HG03097 (cell line): ENCODE measurements at regions not wholly inside any gene's neighbourhood (a gene's known extent, or its start where the extent isn't known, plus 50 kb on each side); places are given as distances from the start of the nearest gene placed in this dataset.

Experiments used
- ATAC-seq: cut with Tn5 transposase; IDR thresholded peaks from one replicate; pipeline ENCODE4 v1.9.1; 2021; ENCODE audit not compliant: unreplicated experiment, low FRiP score

- no peak for ATAC-seq
These were observed 105.1 kb downstream of the TRMT11 start for GRCh38 chr6:126091466-126091865.

- no peak for ATAC-seq
These were observed 106.8 kb downstream of the TRMT11 start for GRCh38 chr6:126093108-126093507.

- ATAC-seq = no peak
These were observed 108.1 kb downstream of the TRMT11 start for GRCh38 chr6:126094411-126094810.

GRCh38 chr6:126100386-126100785, 114.0 kb downstream of the TRMT11 start:
- ATAC-seq = no peak

- ATAC-seq = no peak
These were observed 116.0 kb downstream of the TRMT11 start for GRCh38 chr6:126102358-126102757.

GRCh38 chr6:126103993-126104392, 117.7 kb downstream of the TRMT11 start:
- no peak for ATAC-seq

- ATAC-seq = no peak
These were observed 121.3 kb downstream of the TRMT11 start for GRCh38 chr6:126107475-126108166.

GRCh38 chr6:126110512-126111270, 124.4 kb downstream of the TRMT11 start:
- ATAC-seq = no peak

- ATAC-seq = no peak
These were observed 125.0 kb downstream of the TRMT11 start for GRCh38 chr6:126111327-126111726.

- no peak for ATAC-seq
These were observed 125.9 kb downstream of the TRMT11 start for GRCh38 chr6:126112171-126112632.

- ATAC-seq = no peak
These were observed 126.9 kb downstream of the TRMT11 start for GRCh38 chr6:126113261-126113660.

- ATAC-seq = no peak
These were observed 130.9 kb downstream of the TRMT11 start for GRCh38 chr6:126117251-126117650.

GRCh38 chr6:126118058-126118755, 131.9 kb downstream of the TRMT11 start:
- ATAC-seq = no peak

GRCh38 chr6:126118936-126119335, 132.6 kb downstream of the TRMT11 start:
- ATAC-seq = no peak

- no peak for ATAC-seq
These were observed 136.9 kb downstream of the TRMT11 start for GRCh38 chr6:126123226-126123625.

- ATAC-seq = no peak
These were observed 141.3 kb downstream of the TRMT11 start for GRCh38 chr6:126127659-126128058.

GRCh38 chr6:126131246-126131645, 144.9 kb downstream of the TRMT11 start:
- no peak for ATAC-seq

GRCh38 chr6:126133984-126134383, 147.6 kb downstream of the TRMT11 start:
- ATAC-seq = no peak

GRCh38 chr6:126134491-126134890, 148.2 kb downstream of the TRMT11 start:
- ATAC-seq = no peak

GRCh38 chr6:126140015-126140414, 153.7 kb downstream of the TRMT11 start:
- no peak for ATAC-seq

- no peak for ATAC-seq
These were observed 157.5 kb downstream of the TRMT11 start for GRCh38 chr6:126143761-126144251.
